HG03469 (cell line): ENCODE measurements at regions not wholly inside any gene's neighbourhood (a gene's known extent, or its start where the extent isn't known, plus 50 kb on each side); places are given as distances from the start of the nearest gene placed in this dataset.
"Not testable (repeated sequence)": the region's sequence is repeated elsewhere in the genome, so short reads cannot be mapped to it uniquely, and the experiment has no call there.

ENCODE experiments used
- ATAC-seq: cut with Tn5 transposase; IDR thresholded peaks from one replicate; pipeline ENCODE4 v1.9.1; 2021; ENCODE audit warnings: mild to moderate bottlenecking, moderate library complexity, moderate number of reproducible peaks; ENCODE audit not compliant: unreplicated experiment

DNA sequence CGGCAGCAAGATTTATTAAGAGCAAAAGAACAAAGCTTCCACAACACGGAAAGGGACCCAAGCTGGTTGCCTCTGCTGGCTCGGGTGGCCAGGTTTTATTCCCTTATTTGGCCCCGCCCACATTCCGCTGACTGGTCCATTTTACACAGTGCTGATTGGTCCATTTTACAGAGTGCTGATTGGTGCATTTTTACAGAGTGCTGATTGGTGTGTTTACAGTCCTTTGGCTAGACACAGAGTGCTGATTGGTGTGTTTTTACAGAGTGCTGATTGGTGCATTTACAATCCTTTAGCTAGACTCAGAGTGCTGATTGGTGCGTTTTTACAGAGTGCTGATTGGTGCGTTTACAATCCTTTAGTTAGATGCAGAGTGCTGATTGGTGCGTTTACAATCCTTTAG is 358.4 kb upstream of the PDE3A start:
- ATAC-seq = not testable (repeated sequence)

DNA sequence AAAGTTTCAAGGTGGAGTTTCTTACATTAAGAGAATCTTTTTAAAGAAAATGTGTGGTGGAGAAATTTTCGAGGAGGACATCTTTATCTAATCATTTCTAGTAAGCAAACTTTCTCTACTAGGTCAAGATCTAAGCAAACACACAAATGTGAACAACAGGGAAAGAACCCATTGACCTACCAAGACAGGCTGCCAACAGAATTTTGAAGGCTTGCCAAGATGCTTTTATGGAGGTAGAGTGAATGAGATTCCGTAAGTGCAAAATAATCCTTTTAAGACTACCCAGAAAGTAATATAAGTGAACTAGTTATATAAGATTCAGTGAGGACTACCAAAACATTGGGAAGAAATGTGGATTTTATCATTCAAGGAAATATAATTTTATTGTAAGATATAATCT is 357.1 kb upstream of the PDE3A start:
- no peak for ATAC-seq

DNA sequence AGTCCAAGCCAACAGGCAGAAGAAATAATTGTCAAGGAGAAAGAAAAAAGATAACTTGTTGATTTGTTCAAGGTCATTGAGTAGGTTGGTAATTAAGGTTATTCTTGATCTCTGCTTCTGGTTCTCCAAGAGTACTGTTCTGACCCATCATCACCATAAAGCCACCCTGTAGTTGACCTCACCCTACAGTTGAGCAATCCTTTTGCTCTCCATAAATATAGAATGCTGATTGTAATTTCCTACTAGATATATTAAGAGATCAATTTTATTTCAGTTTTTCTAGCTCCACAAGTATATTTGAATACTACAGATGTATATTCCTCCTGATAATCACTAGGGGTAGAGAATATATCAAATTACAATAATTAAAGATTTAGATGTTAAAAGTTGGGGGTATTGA is 350.5 kb upstream of the PDE3A start:
- ATAC-seq = no peak

DNA sequence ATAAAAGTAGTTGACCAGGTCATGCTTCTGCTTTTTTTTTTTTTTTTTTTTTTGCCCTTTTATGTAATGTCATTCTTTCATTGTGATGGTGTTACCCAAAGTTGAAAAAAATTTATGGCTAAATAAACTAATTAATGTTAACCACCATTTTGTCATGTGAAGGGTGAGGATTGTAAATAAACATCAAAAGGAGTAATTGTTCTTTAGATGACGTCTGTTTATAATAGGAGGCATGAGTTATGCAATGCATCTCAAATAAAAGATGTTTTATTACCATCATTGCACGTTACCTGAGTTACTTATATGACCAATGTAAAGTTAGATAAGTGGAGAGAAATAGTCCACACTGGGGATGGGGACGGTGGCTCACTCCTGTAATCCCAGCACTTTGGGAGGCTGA is 349.9 kb upstream of the PDE3A start:
- no peak for ATAC-seq

DNA sequence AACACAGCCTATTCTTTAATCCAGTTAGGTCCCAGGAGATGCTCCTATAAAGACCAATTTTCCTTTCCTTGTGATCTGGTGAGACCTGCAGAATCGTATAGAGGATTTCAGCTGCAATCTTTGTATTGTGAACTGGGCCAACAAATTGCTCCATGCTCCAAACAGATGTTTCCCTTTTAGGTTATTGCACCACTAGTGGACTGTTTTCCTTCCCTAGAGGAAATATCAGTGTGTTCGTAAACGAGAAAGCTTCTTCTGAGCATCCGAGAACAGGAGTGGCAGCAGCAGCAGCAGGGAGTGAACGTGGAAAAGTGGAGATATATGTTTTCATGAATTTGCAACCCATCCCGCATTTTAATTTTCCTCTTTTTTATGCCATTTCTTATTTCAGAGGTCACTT is 344.1 kb upstream of the PDE3A start:
- ATAC-seq = no peak

DNA sequence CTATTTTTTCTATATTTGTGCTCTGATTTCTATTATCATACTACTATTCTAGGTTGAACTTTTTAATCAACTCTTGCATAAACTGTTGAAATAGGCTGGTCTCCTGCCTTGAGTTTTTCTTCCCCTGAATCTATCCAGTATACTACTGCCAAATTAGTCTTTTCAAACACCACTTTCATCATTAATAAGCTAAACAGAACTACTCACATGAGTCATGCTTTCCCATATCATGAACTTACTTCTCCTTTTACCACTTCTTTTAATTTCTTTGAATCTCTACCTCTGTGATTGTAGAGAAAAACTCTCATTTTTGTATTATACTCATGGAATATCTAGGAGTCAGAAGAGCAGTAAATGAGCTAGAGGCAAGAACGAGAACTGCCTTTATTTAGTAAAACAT is 340.3 kb upstream of the PDE3A start:
- no peak for ATAC-seq

DNA sequence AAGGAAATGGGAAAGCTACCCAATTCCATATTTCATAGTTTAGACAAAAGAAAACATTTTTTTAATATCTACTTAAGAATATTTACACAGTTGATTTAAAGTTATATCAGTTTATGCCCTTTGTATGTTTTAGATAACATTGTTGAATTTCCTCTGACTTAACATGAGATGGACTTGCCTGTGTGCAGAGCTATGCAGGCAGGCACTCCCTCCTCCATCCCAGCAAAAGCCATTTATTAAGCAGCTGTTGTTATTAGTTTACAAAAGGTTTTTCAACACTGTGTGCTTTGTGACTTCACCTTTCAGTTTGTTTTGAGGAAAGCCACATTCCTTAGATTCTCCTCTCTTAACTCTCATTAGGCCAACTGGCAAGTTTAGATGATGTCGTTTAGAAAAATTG is 337.5 kb upstream of the PDE3A start:
- no peak for ATAC-seq

DNA sequence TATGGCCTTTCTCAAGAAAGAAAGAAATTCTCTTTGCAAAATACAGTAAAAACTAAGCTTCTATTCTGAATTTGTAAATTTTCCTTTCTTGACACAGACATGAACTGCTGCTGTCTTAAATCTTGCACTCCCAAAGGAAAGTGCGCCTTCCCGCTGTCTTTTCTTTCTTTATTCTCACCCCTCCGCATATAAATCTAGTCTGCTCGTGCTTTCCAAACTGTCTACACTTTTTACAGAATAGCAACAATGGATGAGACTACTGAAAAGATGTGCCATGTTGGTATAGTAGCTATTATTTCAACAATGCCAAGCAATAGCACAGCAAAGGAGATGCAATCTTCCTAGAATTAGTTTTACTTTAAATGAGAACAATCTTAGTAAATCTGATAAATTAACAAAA is 328.8 kb upstream of the PDE3A start:
- no peak for ATAC-seq

DNA sequence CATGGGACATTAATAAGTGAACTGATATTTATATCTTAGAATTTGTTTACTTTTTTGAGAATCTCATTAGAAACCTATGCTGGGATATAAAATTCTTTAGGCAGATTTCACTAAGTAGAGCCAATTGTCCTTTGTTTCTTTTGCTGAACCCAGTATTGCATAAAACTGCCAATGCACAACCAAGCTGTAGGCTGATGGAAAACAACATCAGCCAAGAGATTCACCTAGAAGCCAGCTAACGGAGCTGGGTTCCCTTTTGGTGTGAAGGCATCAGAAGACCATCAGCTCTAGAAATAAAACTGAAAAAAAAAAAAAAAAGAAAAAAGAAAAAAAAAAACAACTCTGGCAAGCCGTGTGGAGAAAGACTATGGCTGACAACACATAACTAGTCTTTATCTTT is 328.2 kb upstream of the PDE3A start:
- ATAC-seq = no peak

DNA sequence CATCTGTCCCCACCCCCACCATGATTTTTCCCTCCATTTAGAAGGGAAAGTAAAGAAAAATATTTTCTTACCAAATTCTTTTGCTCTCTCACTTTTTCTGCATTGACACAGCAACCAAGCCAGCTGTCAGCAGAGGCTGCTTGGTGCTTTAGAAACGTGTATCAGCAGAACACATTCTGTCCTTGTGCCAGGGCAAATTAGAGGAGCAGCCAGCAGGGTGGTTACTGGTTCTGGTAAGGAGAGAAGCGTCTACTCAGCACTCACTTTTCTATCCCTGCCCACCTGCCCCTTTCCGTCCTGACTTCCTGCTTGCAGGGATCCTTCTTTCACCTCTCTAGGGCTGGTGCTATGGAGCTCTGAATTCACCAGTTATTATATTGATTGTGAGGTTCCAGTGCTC is 327.5 kb upstream of the PDE3A start:
- no peak for ATAC-seq

DNA sequence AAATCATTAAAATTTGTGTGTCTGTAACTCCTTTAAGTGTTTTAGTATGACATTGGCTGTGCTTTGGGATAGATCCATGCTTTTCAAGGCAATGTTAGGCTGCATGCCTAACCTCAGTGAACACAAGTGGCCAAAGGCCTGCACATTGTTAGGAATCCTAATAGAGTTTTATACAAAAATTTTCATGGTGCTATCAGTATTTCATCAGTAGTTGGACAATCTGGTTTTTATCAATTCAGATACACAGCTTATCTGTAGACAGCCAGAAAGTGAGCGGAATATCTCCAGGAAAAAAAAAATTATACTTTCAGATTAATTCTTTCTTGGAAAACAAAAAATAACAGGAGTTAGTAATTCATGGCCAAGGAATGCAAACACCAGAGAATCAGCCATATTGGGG is 324.0 kb upstream of the PDE3A start:
- no peak for ATAC-seq

DNA sequence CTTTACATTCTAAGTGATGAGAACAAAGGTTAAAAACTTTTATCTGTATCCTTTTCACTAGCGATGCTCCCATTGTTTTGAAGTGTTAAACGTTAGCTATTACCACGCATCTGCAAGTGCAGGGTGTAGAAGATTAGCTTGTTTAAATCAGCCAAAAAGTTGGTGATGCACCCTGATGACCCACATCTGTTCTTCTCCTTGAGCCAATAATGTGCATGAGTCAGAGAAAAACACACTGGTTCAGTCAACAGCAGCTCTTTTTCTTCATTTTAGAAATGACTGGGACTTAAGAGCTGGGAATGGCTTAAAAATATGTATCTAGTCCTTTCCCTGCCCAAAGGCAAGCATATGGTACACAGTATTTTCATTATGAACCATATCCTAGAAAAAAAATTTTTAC is 323.5 kb upstream of the PDE3A start:
- no peak for ATAC-seq

DNA sequence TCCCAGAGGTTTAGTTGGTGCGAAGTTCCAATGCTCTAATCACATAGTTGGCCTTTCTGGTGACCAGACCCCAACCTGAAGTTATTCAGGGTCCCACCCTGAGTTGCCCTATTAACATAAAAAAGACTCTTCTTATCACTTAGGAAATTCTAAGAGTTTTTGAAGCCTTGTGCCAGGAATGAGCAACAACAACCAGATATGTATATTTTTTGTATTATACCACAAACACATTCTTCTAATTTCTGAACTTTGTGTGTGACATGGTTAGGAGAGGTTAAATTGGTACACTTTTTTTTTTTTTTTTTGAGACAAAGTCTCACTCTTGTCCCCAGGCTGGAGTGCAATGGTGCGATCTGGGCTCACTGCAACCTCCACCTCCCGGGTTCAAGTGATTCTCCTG is 320.4 kb upstream of the PDE3A start:
- no peak for ATAC-seq

DNA sequence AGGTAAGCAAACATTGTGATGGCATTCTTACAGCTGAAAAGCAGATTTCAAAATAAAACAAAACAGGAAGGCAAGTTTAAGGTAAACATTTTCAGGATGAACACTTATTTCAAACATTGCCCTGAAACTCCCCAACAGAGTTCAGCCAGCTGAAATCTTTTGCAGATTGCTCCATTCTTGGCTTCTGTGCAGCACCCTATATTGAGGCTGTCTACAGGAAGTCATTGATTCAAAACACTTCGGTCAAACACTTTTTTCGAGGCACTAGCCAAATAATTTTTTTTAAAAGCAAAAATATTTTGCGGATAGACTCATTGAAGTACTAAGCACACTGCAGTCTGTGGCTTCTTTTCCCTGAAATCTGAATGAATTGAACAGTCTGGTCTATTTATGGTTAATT is 318.1 kb upstream of the PDE3A start:
- no peak for ATAC-seq

DNA sequence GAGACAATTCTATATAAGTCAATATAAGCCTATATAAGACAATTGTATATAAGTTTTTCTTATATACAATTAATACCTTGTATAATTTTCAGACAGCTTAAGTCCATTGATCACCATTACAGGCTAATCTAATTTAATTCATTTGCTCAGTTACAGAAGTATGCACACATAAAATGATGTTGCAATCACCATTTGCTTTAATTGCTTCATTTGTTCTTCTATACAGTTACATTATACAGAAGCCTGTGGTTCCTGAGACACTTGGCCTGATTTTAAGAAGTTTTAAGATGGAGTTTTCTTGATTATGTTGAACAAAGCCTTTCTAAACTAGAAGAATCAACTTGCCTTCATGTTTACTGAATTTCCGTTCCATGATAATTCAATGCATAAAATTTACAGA is 314.6 kb upstream of the PDE3A start:
- ATAC-seq = no peak

DNA sequence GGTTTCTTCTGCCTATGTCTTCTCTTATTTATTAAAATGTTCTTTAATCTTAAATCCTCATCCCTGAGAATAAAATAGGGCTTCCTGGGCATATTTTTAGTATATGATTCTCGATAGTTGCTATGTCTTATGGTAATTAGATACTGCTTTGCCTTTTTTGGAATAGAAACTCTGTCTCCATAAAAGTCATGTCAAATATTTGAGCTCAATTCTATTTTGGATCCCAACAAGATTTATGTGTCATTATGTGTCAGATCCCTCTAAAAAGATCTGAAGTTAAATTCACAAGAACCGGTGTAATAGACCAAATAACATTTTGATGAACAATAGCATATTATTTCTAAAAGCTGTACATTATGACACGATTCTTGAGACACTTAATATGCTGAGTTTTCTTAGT is 312.5 kb upstream of the PDE3A start:
- ATAC-seq = no peak

DNA sequence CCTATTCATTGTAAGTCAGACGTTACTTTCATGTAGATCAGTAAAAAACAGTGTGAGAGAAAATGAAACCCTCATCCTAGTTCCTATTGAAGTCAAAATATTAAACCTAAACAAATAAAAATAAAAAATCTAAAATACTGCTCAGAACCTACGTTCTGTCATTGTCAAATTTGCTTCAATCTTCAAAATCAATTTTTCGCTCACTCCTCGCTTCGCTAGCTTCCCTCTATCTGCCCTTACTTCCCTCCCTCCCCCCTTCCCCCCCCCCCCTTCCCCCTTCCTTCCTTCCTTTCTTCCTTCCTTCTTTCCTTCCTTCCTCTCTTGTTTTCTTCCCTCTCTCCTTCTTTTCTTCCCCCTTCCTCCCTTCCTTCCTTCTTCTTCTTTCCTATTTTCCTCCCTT is 310.9 kb upstream of the PDE3A start:
- no peak for ATAC-seq

DNA sequence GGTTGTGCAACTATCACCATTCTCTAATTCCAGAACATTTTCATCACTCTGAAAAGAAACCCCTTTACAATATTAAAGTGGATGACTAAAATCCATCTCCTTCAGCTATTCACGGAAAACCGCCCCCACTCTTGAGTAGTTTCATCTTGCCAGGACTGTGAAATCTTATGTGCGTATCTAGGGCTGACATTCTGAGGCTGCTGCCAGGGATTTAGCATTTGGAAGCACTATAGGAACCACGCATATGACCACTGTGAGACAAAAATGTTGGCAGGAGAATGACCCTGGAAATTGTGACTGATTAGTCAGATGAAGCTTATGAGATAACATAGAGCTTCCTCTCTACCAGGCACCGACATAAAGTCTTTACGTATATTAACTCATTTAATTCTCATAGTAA is 305.2 kb upstream of the PDE3A start:
- no peak for ATAC-seq

DNA sequence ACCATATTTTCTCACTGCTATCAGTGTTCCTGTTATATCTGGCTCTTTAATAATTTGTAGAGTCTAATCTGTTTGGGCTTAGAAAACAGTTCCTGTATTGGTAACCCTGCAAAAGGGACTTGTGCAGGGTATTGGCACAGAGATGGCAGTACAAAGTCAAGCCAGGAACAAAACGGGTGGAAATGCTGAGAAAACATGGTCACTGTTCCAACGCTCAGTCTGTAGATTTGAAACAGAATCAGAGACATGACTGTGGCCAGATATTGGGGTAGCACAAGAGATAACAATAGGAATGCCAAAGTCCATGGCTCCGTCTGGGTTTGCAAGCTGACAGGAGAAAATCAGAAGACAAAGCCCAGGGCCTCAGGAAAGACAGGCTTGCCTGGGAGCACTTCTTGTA is 290.7 kb upstream of the PDE3A start:
- ATAC-seq = no peak

DNA sequence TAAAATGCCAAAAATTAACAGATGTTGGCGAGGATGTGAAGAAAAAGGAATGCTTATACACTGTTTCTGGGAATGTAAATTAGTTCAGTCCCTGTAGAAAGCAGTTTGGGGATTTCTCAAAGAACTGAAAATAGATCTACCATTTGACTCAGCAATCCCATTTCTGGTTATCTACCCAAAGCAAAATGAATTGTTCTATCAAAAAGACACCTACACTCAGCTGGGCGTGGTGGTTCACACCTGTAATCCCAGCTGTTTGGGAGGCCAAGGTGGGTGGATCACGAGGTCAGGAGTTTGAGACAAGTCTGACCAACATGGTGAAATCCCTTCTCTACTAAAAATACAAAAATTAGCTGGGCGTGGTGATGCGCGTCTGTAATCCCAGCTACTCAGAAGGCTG is 279.3 kb upstream of the PDE3A start:
- no peak for ATAC-seq

DNA sequence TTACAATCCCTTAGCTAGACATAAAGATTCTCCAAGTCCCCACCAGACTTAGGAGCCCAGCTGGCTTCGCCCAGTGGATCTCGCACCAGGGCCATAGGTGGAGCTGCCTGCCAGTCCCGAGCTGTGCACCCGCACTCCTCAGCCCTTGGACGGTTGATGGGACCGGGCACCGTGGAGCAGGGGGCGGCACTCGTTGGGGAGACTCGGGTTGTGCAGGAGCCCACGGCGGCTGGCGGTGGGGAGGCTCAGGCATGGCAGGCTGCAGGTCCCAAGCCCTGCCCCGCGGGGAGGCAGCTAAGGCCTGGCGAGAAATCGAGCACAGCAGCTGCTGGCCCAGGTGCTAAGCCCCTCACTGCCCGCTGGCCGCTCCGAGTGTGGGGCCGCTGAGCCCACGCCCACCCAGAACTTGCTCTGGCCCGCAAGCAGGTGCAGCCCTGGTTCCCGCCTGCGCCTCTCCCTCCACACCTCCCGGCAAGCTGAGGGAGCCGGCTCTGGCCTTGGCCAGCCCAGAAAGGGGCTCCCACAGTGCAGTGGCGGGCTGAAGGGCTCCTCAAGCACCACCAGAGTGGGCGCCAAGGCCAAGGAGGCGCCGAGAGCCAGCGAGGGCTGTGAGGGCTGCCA is 275.0 kb upstream of the PDE3A start:
- not testable (repeated sequence) for ATAC-seq

DNA sequence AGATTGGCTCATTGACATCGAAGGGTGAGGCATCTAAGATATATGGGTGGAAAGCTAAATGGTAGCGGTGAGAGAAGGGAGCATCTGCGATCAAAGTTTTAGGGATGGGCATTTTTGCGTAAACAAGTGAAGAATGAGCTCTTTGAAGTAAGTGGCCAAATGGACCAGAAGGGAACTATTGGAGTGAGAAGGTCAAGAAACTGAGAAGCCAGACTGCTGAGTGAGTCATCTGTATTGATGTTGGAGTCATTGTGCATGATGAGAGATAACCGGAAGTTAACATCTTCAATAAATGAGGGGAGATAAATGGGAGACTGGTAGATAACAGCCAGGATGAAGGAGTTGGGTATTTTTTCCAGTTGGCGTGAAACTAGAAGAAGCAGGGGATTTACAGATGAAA is 271.9 kb upstream of the PDE3A start:
- ATAC-seq = no peak

DNA sequence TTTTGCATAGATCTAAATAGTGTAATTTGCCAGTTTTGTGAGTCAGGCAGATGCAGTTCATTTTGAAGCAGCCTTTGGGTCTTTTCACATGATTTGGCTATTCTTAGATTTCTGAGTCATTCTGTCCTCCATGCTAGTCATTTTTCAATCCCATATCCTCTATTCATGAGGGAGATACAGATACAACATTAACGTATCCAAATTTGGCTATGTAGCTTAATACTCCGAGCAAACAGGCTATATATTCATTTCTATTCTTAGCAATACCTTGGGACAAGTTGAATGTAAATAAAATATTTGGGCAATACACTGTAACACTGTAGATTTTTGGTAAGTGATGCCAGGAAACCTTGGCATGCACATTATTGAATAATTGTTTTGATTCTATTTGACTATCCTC is 270.7 kb upstream of the PDE3A start:
- ATAC-seq = no peak
